GM12878 (cell line): ENCODE measurements at regions not wholly inside any gene's neighbourhood (a gene's known extent, or its start where the extent isn't known, plus 50 kb on each side); places are given as distances from the start of the nearest gene placed in this dataset.

Experiments used
- ATAC-seq: fragments of 200-7000 bp; cut with Tn5 transposase; 3 replicates; pipeline ENCODE4 v1.9.1; 2020; ENCODE audit warnings: mild to moderate bottlenecking, moderate library complexity
- BruUV-seq: library from RNA; stranded (reverse); fragments of 400-500 nt; replicated peaks from 2 replicates; lab custom pipeline; 2021; lab: Mats Ljungman, UMichigan
- CTCF ChIA-PET: fragments of 300-600 bp; sonication (Branson Sonifier 250); formaldehyde crosslinking; extraction: SDS; loops from one replicate; lab custom pipeline; 2021; ENCODE audit warnings: inconsistent platforms; lab: Yijun Ruan, JAX
- POLR2A ChIA-PET: fragments of 350-600 bp; formaldehyde crosslinking; extraction: SDS; loops from one replicate; lab custom pipeline; 2021; ENCODE audit warnings: inconsistent platforms; lab: Charles Lee
- RAD21 ChIA-PET: fragments of 300-600 bp; sonication (Branson Sonifier 250); formaldehyde crosslinking; loops from one replicate; lab custom pipeline; 2023; ENCODE audit warnings: antibody characterized with exemption; ENCODE audit not compliant: unreplicated experiment; lab: Charles Lee
- SMC1A ChIA-PET: fragments of 300-600 bp; sonication (Branson Sonifier 250); formaldehyde crosslinking; loops from one replicate; lab custom pipeline; 2023; ENCODE audit not compliant: unreplicated experiment, uncharacterized antibody; lab: Charles Lee
- DNase-seq: peaks from one replicate; pipeline ENCODE4 v3.0.0-alpha.2; 2011; ENCODE audit warnings: low read depth, low spot score
- FAIRE-seq: peaks from 3 replicates; lab custom pipeline; 2011; peaks lifted over from hg19 to GRCh38; lab: Jason Lieb, UNC
- H2AFZ ChIP-seq: 2 replicates; pipeline ENCODE4 v1.6.0; 2011; ENCODE audit warnings: low read depth, low read length, control low read depth; ENCODE audit not compliant: control insufficient read depth
- H3K27ac ChIP-seq: 2 replicates; pipeline ENCODE4 v1.5.1; 2011; ENCODE audit warnings: control low read depth; ENCODE audit not compliant: control insufficient read depth, insufficient read depth
- H3K27me3 ChIP-seq, 2 experiments: replicated peaks in 1 of 2; 2 replicates each; pipeline versions ENCODE4 v1.6.0 to v1.6.1; 2011; ENCODE audit warnings: low read length in 1 of 2; ENCODE audit not compliant: control insufficient read depth in 2 of 2, insufficient read depth in 2 of 2
- H3K36me3 ChIP-seq, 2 experiments: 2 replicates each; pipeline ENCODE4 v1.5.1; 2011; ENCODE audit warnings: low read length in 1 of 2; ENCODE audit not compliant: control insufficient read depth in 2 of 2, insufficient read depth in 2 of 2
- H3K4me1 ChIP-seq: 2 replicates; pipeline ENCODE4 v1.6.1; 2011; ENCODE audit warnings: mild to moderate bottlenecking, low read length, moderate library complexity, mixed read lengths; ENCODE audit not compliant: control insufficient read depth, insufficient read depth
- H3K4me2 ChIP-seq: 2 replicates; pipeline ENCODE4 v1.6.0; 2011; ENCODE audit warnings: control low read depth; ENCODE audit not compliant: control insufficient read depth, insufficient read depth
- H3K4me3 ChIP-seq: fragments of 200-600 bp; sonication (generic); 2 replicates; pipeline ENCODE4 v1.5.1; 2016
- H3K79me2 ChIP-seq: 2 replicates; pipeline ENCODE4 v1.6.0; 2011; ENCODE audit warnings: low read length; ENCODE audit not compliant: control insufficient read depth, insufficient read depth
- H3K9ac ChIP-seq: 2 replicates; pipeline ENCODE4 v1.8.0; 2011; ENCODE audit warnings: low read length, control low read depth, mixed read lengths; ENCODE audit not compliant: control insufficient read depth, insufficient read depth
- H3K9me3 ChIP-seq: replicated peaks from 3 replicates; pipeline ENCODE4 v1.5.1; 2011; ENCODE audit warnings: mild to moderate bottlenecking, low read length; ENCODE audit not compliant: control insufficient read depth, insufficient read depth
- H4K20me1 ChIP-seq: 2 replicates; pipeline ENCODE4 v1.6.0; 2011; ENCODE audit not compliant: control insufficient read depth, insufficient read depth
- CUX1 ChIP-seq: IDR thresholded peaks from 2 replicates; pipeline ENCODE4 v1.6.1; 2012; ENCODE audit warnings: improper control_type of control experiment, low read depth, low read length; ENCODE audit not compliant: insufficient replicate concordance
- HCFC1 ChIP-seq: fragments of 150-350 bp; IDR thresholded peaks from 2 replicates; pipeline ENCODE4 v1.6.1; 2014; ENCODE audit warnings: low read length
- NR2C1 ChIP-seq: fragments of 450-650 bp; IDR thresholded peaks from 2 replicates; pipeline ENCODE4 v1.6.1; 2017; ENCODE audit warnings: antibody characterized with exemption, mild to moderate bottlenecking, moderate library complexity
- RELA ChIP-seq: fragments of 450-650 bp; IDR thresholded peaks from 2 replicates; pipeline ENCODE4 v1.8.0; 2014; ENCODE audit warnings: borderline replicate concordance; ENCODE audit not compliant: partially characterized antibody
- ZBTB33 ChIP-seq: fragments of 450-650 bp; IDR thresholded peaks from 2 replicates; pipeline ENCODE4 v1.6.1; 2017; ENCODE audit warnings: mild to moderate bottlenecking
- ZNF207 ChIP-seq: fragments of 450-650 bp; IDR thresholded peaks from 2 replicates; pipeline ENCODE4 v1.6.1; 2014; ENCODE audit warnings: antibody characterized with exemption, mild to moderate bottlenecking, borderline replicate concordance
- ZNF24 ChIP-seq: fragments of 450-650 bp; IDR thresholded peaks from 2 replicates; pipeline ENCODE4 v1.6.1; 2017; ENCODE audit warnings: antibody characterized with exemption, mild to moderate bottlenecking
- WGBS: methylation state at CpG from one replicate; pipeline ENCODE4 v1.1.6; 2016; ENCODE audit warnings: low lambda C conversion rate; ENCODE audit not compliant: insufficient replicate concordance, insufficient coverage; ENCODE audit errors: missing lambda C conversion rate; 5-methylcytosine and 5-hydroxymethylcytosine counted together
- in situ Hi-C: fragments of 300-500 bp; cut with MboI; formaldehyde crosslinking; loops from 9 replicates; pipeline ENCODE4 v1.14.3; 2018; ENCODE audit warnings: mixed read lengths
- intact Hi-C: fragments of 100-400 bp; cut with micrococcal nuclease; formaldehyde crosslinking; loops from one replicate; pipeline ENCODE4 v1.14.2; 2022; ENCODE audit not compliant: unreplicated experiment

GRCh38 chr18:76546436-76546835 lies 51.4 kb upstream of the ZNF516 start:
- BruUV-seq = no TSS peak
- TF ChIP-seq NR2C1 (no peak), ZNF207 (no peak), CUX1 (no peak), ZNF24 (no peak), ZBTB33 (no peak), RELA (no peak), HCFC1 (no peak)
- Histone ChIP-seq H4K20me1 (no peaks in the 10 kb centered on the region), H3K4me1 (no peaks in the 10 kb centered on the region), H3K4me2 (no peak overlapping the region), H3K79me2 (no peaks in the 10 kb centered on the region), H3K4me3 (no peak overlapping the region), H3K9ac (no peak overlapping the region), H3K27me3 (no peaks in the 10 kb centered on the region), H2AFZ (no peak overlapping the region), H3K27ac (no peak overlapping the region), H3K36me3 (no peaks in the 10 kb centered on the region), H3K9me3 (no peaks in the 10 kb centered on the region)
- WGBS = 14% methylated on average over 6 of the region's 6 CpGs
- ChIA-PET RAD21 (no interaction called here), CTCF (no interaction called here), SMC1A (interaction anchor here (1.0 kb wide), 2 partner anchors 8 to 14 kb away, joined by 3 read pairs; no protein-coding TSS in a partner anchor), POLR2A (no interaction called here)
- DNase-seq (no peak), FAIRE-seq (no peak), ATAC-seq (no peak)
- in situ Hi-C loops = no loop called here
- intact Hi-C loops = no loop called here
